HG02588 (cell line): ENCODE measurements at regions not wholly inside any gene's neighbourhood (a gene's known extent, or its start where the extent isn't known, plus 50 kb on each side); places are given as distances from the start of the nearest gene placed in this dataset.
"Not testable (repeated sequence)": the region's sequence is repeated elsewhere in the genome, so short reads cannot be mapped to it uniquely, and the experiment has no call there.

ENCODE experiments used
- ATAC-seq: cut with Tn5 transposase; IDR thresholded peaks from one replicate; pipeline ENCODE4 v1.9.1; 2021; ENCODE audit warnings: mild to moderate bottlenecking, moderate library complexity; ENCODE audit not compliant: unreplicated experiment

DNA sequence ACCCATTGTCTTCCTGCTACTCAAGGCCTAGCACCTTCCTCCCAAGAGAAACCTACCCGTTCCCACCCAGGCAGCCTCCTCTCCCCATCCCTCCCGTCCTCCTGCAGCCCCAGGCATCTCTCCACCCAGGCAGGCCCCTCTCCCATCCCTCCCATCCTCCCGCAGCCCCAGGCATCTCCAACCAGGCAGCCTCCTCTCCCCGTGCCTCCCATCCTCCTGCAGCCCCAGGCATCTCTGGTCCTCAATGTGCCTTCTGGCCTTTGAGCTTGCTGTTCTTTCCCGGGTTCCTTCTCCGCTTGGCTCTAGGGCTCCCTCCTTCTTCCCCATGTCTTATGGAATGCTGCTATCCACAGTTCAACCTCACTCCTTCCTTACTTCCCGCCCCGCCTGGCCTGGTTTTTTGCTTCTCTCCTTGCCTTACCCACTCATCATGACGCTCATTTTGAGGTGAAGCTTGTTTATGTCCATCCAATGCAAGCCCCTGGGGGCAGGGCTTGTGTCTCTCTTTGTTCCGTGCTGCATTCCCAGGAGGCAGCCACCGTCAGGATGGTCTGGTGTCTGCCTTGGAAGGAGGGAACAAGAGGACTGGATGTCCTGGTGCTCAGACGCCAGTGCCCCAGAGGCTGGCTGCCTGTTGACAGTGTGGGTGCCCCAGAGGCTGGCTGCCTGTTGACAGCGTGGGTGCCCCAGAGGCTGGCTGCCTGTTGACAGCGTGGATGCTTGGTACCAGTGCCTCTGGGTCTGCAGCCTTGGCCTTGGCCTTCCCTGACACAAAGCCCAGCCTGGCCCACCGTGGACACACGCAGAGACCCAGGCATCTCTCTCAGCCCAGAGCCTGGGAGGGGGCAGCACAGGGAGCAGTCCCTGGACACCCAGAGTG lies 815.7 kb downstream of the BRD1 start:
- ATAC-seq, result no peak

DNA sequence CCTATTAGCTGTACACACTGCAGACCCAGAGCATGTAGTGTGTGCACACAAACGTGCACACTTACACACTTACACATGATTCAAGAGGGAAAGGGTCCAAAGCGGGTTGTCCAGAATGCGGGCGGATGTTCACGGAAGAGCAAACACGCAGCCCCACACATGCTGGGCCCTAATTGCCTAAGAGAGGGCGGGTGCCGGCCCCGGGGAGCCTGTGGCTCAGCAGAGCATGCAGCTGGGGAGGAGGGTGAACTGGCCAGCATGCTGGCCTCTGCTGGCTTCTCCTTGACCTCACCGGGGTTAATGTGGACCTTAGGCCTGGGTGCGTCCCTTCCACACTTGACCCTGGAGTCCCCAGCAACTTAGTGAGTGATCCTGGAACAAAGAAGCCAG lies 816.3 kb downstream of the BRD1 start:
- no peak for ATAC-seq

DNA sequence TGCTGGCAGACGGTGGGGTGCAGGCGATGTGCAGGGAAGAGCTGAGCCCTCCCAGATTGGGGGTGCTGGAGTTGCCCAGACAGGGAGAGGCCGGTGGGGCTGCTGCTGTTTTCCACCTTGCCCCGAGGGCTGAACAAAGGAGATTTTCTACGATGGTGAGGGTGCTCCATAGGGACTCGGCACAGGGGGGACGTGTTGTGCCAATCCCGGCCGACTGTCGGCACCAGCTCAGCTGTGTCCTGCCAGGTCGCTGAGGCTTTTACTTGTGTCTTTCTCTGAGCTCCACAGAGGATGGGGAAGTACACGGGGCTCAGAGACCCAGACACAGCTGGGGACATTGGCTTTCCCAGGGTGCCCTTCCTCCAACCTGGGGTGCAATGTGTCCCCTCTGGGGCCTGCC lies 816.8 kb downstream of the BRD1 start:
- ATAC-seq, result no peak

DNA sequence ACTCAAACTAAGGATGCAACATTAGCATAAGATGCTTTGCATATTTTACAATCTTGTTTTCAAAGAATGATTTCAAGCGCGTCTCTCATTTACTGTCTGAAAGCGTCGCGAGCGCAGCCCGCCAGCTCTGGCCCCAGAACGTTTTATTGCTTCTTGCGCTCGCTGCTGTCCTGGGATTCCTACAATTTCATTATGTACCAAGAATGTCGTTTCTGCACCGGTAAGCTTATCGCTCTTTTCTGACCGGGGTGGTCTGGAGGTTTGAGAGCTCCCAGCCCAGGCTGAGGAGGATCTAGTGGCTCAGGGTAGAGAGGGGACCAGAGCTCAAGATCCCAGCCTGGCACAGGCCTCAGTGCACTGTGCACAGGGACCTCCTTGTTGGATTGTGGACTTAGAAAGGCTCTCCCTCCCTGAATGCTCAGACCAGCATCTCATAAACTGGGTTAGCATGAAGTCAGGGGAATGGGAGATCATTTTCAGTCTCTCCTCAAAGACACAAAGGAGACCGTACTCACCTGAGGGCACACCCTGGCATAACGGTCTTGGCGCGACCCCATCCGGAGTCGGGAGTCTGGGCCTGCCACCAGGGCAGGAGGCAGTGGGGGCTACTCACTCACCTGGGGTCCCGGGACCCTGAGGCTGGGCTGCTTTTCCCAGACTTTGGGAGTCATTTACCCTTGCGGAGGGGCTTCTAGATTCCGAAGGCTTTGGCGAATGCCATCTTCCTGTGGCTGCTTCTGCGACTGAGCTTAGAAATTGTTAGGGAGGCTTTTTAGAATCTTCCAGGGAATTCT lies 817.4 kb downstream of the BRD1 start:
- no peak for ATAC-seq

DNA sequence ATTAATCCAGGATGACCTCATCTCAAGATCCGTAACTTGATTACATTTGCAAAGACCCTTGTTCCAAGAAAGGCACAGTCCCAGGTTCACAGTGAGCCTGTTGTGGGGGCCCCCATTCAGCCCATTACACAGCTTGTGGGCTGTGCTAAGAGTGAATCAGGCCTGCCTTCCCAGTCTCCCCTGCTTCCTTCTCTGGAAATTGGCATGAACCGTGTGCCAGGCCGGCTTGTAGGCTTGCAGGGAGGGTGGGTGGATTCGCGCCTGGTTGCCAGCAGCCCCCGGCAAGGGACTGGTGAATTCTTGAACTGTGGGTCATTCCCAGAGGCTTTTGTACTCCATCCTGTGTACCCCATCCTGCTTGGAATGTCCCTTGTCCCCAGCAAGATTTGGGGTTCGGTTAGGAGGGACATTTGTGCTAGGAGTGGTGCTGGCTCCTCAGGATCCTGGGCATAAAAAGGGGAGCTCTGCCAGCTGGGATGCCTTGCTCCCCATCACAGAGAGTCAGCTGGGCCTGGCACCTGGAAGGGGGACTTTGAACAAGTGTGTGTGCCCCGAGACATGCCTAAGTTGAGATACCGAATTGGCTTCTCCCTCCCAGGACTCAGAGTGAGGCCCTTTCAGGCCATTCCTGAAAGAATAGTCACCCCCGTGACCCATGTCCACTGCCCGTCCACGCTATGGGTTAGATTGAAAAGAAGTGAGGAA lies 818.2 kb downstream of the BRD1 start:
- no peak for ATAC-seq

DNA sequence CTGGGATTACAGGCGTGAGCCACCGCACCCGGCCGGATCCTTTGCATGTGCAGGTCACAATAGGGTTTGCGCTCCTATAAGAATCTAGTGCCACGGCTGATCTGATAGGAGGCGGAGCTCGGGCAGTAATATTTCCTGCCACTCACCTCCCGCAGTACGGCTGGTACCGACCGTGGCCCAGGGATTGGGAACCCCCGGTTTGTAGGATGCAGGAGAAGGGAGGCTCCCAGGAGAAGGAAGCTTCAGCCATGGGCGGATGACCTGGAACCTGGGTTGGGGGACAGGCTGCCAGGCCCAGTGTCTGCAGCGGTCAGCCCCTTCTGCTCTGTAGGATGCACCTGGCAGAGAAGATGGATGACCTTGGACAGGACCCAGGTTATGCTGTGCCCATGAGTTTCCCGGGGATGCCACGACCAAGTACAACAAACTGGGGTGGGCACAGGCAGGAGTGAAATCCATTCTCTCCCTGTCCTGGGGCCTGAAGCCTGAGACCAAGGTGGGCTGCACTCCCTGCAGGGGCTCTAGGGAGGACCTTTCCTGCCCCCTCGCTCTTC lies 818.9 kb downstream of the BRD1 start:
- ATAC-seq, result no peak

DNA sequence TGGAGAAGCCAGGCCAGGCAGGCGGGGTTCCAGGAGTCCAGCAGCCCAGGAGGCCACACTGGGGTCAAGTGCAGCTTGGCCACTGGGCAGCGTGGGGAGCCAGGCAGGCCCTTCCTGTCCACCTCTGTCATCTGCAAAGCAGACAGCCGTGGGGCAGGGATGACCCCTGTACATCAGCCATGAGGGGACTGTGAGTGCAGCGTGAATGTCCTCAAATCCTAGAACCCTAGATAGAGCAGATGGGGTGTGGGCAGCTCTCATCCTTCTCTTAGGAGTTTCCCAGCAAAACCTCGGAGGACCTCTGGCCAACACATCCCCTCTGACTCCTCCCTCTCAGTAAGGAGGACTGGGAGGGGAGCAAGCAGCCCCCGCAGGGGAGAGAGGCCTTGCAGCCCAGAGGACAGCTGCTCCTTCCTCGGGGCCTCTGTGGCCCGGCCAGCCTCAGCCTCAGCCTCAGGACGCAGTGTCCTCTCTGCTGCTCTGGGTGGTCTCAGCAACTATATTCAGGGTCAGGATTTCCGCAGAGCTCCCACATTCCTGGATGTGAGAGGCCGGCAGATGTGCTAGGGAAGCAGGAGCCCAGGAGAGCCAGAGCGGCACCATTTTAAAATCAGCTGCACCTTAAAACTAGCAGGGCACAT lies 820.5 kb downstream of the BRD1 start:
- no peak for ATAC-seq

DNA sequence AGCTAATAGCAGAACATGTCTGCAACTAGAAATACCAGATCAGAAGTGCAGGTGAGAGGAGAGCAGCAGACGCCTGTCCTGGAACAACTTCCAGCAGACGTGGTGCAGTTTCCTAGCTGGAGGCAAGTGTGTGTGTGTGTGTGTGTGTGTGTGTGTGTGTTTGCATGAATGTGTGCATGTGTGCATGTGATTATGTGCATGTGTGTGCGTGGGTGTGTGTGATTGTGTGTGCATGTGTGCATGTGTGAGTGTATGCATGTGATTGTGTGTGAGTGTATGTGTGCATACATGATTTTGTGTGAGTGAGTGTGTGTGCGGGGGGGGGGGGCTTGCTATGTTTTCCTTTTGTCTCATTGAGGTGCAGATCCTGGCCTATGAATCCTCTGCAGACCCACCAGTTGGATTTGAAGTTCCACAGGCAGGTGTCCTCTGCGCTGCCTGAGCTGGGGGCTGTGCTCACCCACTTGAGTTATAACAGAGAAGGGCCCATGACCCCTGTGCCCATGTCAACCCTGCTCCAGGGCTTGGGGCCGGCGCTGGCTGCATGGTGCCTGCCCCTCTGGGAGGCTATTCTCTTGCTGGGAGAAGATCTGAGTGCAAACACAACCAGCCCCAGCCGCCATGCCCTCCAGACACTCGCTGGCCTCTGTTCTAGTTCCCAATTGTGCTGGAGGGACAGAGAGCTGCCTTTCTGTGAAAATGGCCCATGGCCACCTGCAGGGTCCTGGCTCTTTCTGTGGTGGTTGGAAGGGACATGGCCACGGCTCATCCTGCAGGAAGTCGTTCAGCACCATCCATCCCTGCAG lies 821.3 kb downstream of the BRD1 start:
- no peak for ATAC-seq

DNA sequence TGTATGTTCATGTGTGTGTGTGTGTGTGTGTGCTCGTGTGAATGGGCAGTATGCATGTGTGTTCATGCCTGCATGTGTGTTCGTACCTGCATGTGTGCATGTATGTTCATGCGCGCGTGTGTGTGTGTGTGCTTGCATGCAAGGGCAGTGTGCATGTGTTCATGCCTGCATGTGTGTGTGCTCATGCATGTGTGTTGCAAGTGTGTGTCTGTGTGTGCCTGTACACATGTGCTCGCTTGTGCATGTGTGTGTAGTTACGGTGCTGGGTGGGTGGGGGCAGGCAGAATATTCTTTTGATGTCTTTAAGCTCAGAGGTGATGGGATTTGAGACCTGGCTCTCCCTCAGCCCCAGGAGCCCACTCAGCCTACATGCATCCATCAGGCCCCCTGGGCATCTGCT lies 822.1 kb downstream of the BRD1 start:
- ATAC-seq, result no peak

DNA sequence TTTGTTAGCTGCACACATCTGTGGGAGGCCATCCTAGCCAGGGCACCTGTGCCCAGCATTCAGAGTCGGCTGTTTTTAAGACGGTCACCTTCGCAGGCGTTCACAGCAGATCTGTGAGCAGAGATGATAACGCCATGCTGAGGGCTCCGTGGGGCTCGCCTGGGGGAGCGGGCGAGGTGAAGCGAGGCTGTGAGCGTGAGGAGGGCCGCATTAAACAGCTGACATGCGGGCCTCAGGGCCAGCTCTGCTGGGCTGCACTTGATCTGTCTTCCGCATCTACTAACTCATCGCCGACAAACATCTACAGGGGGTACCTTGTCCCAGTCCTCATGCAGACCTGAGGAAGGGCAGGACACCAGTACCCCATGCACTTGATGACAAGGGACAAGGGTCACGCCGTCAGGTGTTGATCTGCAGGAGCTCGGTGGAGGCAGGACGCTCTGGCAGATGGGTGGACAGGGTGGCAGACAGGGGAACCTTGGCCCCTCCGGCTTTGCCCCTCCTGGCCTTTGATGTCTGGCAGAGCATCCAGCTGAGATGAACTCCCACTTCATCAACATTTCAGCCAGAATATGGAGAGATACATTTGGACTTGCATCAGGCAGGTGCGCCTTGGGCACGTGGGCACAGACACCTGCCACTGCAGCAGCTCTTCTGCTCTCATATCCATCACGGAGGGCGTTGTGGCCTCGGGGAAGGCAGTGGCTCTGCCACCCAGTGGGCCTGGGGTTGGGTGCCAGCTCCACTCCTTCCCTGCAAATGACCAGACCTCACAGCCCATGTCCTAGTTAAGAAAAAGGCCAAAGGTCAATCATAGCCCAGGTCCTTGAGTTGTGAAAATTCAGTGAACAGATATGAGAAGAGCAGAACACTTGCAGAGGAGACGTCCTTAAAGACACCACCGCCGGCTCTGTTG lies 822.9 kb downstream of the BRD1 start:
- no peak for ATAC-seq

DNA sequence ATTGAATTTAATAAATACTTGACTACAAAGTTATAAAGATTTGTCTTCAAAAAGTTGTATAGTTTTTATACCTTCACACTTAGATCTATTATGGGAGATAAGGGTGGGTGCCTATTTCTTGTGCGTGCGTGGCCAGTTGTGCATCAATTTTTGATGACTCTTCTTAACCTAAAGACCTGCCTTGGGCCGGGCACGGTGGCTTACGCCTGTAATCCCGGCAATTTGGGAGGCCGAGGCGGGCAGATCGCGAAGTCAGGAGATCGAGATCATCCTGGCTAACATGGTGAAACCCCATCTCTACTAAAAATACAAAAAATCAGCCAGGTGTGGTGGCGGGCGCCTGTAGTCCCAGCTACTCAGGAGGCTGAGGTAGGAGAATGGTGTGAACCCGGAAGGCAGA lies 830.1 kb downstream of the BRD1 start:
- not testable (repeated sequence) for ATAC-seq

DNA sequence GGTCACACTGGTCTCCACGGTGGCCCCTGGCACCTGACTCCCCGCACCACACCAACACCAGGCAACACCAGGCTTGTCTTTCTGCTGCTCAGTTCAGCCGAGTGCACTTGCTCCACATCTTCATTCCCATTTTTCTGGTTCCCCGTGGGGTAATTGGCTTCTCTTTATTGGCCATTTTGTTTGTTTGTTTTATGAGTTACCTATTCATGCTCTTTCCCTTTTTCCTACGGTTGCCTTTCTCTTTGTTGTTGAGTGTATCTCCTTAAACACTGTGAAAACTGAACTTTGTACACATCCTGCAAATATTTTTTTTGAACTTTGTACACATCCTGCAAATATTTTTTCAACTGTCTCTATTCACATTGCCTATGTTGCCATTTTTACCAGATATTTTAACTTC lies 834.0 kb downstream of the BRD1 start:
- ATAC-seq, result no peak

DNA sequence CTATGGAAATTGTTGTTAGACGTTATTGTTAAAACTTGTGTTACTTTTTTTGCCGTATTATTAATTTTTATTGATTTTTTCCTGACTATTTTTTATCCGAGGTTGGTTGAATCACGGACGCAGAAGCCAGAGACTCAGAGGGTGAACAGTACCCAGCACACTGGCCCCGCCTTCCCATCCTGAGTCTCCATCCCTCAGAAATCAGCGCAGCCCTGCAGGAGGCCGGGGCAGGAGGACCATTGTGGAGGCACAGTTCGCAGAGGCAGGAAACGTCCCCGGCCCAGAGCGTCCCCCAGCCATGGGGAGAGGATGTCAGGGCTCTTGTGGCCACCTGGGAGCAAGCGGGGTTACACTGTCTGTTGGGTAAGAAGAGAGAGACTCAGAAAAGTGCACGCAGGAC lies 843.0 kb downstream of the BRD1 start:
- no peak for ATAC-seq

DNA sequence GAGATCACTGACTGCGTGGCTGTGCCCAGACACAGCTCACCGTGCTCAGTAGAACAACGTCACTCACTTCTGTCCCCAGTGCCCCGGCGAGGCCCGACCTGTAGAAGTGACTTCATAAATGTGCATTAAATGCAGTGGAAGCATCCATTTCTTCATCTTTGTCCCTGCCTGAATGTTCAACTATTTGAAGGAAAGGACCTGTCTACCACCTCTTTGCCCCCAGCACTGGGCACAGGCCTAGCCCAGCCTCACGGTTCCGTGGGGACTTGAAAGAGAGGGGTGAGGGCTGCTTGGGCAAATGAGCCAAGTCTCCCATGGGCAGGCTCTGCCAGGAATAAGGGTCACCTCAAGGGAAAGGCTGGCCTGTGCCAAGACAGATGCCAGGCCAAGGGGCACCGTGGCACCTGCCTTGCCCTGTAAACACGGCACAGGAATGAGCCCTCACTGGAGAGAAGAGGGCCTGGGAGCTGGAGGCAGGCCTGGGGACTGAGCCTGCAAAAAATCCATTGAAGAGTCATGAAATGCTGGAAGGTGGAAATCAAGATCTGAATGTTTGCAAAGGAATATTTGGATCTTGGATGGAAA lies 845.3 kb downstream of the BRD1 start:
- no peak for ATAC-seq

DNA sequence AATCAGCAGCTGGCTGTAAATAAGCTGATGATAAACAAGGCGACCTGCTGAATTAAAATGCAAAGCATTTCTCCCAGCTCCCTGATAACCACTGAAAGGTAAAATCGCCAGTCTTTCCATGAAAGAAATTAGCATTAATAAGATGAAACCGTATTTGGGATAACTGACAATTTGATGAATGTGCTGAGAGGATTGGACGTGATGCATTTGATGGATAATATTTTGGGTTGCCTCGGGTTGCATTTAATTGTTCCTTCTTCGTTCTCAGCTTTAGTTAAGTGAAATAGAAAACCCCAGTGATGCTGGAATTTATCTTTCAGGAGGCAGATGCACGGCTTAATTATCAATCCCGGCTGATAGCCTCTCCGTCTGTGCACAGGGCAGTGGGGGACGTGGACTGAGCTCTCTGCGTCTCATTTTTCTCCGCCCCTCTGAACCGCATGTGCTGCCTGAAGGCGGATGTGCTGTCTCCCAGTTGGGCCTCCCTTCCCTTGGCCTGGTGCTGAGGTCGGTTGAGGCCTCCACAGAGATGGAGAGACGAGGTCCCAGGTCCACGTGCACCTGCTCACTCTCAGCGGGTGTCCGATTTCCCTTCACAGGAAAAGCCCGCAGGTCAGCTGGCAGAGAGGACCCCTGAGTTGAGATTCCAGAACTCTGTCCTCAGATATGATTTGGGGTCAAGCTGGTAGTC lies 846.2 kb downstream of the BRD1 start:
- no peak for ATAC-seq

DNA sequence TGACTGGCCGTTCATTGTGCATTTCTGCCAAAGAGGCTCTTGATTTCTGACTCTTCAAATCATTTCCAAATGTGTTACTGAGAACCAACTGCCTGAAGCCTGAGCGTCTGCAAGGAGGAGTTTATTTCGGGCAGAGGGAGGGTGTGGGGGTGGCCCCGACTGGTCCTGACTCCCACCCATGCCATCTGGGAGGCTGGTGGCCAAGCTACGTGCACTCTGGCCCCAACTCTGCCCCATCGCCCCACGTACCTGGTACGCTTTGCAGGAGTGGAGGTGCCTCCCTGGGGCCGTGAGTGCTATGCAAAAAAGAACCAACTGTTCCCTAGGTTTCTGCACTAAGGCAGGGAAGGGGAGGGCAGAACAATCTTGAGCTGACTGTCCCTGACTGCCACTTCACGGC lies 846.8 kb downstream of the BRD1 start:
- ATAC-seq, result no peak

DNA sequence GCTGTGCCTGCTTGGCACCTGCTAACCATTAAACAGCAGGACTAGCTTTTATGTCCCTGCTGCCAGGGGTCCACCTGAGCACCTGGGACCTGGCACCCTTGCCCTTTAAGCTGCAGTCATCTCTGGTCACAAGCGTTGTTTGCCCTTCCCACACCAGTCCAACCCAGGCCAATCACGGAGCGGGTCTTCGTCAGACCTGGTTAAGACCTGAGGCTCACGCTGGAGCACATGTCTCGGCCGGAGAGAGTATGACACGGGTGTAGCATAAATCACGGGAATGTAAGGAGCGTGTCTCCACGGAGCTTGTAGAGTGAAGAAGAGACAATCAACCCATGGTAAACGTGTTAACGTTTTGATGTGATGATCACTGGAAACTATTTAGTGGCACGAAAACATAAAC lies 847.3 kb downstream of the BRD1 start:
- ATAC-seq, result no peak

DNA sequence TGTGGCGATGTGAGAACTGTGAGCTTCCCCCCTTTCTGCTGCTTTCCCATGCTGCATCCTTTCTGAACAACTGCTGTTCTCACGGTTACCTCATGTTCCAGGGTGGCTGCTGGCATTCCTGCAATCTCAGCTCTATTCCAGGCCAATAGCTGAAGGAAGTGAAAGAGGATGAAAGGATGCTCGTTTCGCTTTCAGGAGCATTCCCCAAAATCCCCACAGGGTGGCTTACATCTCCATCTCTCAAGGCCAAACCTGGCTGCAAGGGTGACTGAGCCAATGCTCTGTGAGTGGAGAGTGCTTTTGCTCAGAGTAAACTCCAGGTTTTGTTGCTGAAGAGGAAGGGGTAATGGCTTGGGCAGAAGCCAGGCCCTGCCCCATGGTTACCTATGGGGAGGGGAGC lies 848.2 kb downstream of the BRD1 start:
- ATAC-seq, result no peak
